ENCODE measurements at regions not wholly inside any gene's neighbourhood (a gene's known extent, or its start where the extent isn't known, plus 50 kb on each side); places are given as distances from the start of the nearest gene placed in this dataset.
A peak's percentile ranks its signal among the peaks of the same experiment; 100 is the strongest.

- Histone ChIP-seq H3K36me3 (ENCODE audit: control insufficient read depth, insufficient read depth, low read length) (no peaks in the 10 kb centered on the region), H3K9ac (ENCODE audit: low read depth, low read length) (no peak overlapping the region), H3K27ac (ENCODE audit: low read depth, low read length) (no peak overlapping the region), H3K27me3 (ENCODE audit: control insufficient read depth, insufficient read depth, low read length) (no peaks in the 10 kb centered on the region), H3K9me3 (ENCODE audit: control insufficient read depth, insufficient read depth, low read length) (peaks cover 6% of the 10 kb centered on the region; the same call in 1 of the 2 replicates), H3K4me1 (ENCODE audit: control insufficient read depth, insufficient read depth, low read length) (no peaks in the 10 kb centered on the region), H3K4me3 (ENCODE audit: low read depth, low read length) (no peak overlapping the region)
Observed at GRCh38 chr5:163360656-163361055, 76.7 kb upstream of the CCNG1 start.

- Histone ChIP-seq H3K36me3 (ENCODE audit: control insufficient read depth, insufficient read depth, low read length) (no peaks in the 10 kb centered on the region), H3K9me3 (ENCODE audit: control insufficient read depth, insufficient read depth, low read length) (peaks cover 6% of the 10 kb centered on the region; the same call in 1 of the 2 replicates), H3K27ac (ENCODE audit: low read depth, low read length) (no peak overlapping the region), H3K4me3 (ENCODE audit: low read depth, low read length) (no peak overlapping the region), H3K27me3 (ENCODE audit: control insufficient read depth, insufficient read depth, low read length) (no peaks in the 10 kb centered on the region), H3K9ac (ENCODE audit: low read depth, low read length) (no peak overlapping the region), H3K4me1 (ENCODE audit: control insufficient read depth, insufficient read depth, low read length) (no peaks in the 10 kb centered on the region)
Observed at GRCh38 chr5:163361450-163361849, 75.9 kb upstream of the CCNG1 start.

- Histone ChIP-seq H3K4me3 (ENCODE audit: low read depth, low read length) (no peak overlapping the region), H3K9me3 (ENCODE audit: control insufficient read depth, insufficient read depth, low read length) (peaks cover 6% of the 10 kb centered on the region; the same call in 1 of the 2 replicates), H3K27me3 (ENCODE audit: control insufficient read depth, insufficient read depth, low read length) (no peaks in the 10 kb centered on the region), H3K9ac (ENCODE audit: low read depth, low read length) (no peak overlapping the region), H3K27ac (ENCODE audit: low read depth, low read length) (no peak overlapping the region), H3K4me1 (ENCODE audit: control insufficient read depth, insufficient read depth, low read length) (no peaks in the 10 kb centered on the region), H3K36me3 (ENCODE audit: control insufficient read depth, insufficient read depth, low read length) (no peaks in the 10 kb centered on the region)
Observed at GRCh38 chr5:163362840-163363371, 74.5 kb upstream of the CCNG1 start.

- H3K36me3 ChIP-seq (ENCODE audit: control insufficient read depth, insufficient read depth, low read length) = no peaks in the 10 kb centered on the region
- peaks cover 6% of the 10 kb centered on the region; the same call in 1 of the 2 replicates for H3K9me3 ChIP-seq (ENCODE audit: control insufficient read depth, insufficient read depth, low read length)
- H3K4me1 ChIP-seq (ENCODE audit: control insufficient read depth, insufficient read depth, low read length) = no peaks in the 10 kb centered on the region
- no peak overlapping the region for H3K9ac ChIP-seq (ENCODE audit: low read depth, low read length)
- H3K4me3 ChIP-seq (ENCODE audit: low read depth, low read length) = no peak overlapping the region
- no peaks in the 10 kb centered on the region for H3K27me3 ChIP-seq (ENCODE audit: control insufficient read depth, insufficient read depth, low read length)
- H3K27ac ChIP-seq (ENCODE audit: low read depth, low read length) = no peak overlapping the region
Observed at GRCh38 chr5:163363389-163363788, 74.0 kb upstream of the CCNG1 start.

GRCh38 chr5:163366757-163367156 is 70.6 kb upstream of the CCNG1 start:
- no peak overlapping the region for H3K4me3 ChIP-seq (ENCODE audit: low read depth, low read length)
- no peaks in the 10 kb centered on the region for H3K27me3 ChIP-seq (ENCODE audit: control insufficient read depth, insufficient read depth, low read length)
- H3K9ac ChIP-seq (ENCODE audit: low read depth, low read length) = no peak overlapping the region
- H3K4me1 ChIP-seq (ENCODE audit: control insufficient read depth, insufficient read depth, low read length) = no peaks in the 10 kb centered on the region
- peaks cover 6% of the 10 kb centered on the region; the same call in 1 of the 2 replicates for H3K9me3 ChIP-seq (ENCODE audit: control insufficient read depth, insufficient read depth, low read length)
- H3K36me3 ChIP-seq (ENCODE audit: control insufficient read depth, insufficient read depth, low read length) = no peaks in the 10 kb centered on the region
- H3K27ac ChIP-seq (ENCODE audit: low read depth, low read length) = no peak overlapping the region

GRCh38 chr5:163369776-163370385 is 67.5 kb upstream of the CCNG1 start:
- Histone ChIP-seq H3K9ac (ENCODE audit: low read depth, low read length) (no peak overlapping the region), H3K9me3 (ENCODE audit: control insufficient read depth, insufficient read depth, low read length) (0 out of 2 replicates have a peak, but pooled peaks cover 2% of the 10 kb centered on the region), H3K4me3 (ENCODE audit: low read depth, low read length) (no peak overlapping the region), H3K27ac (ENCODE audit: low read depth, low read length) (no peak overlapping the region), H3K4me1 (ENCODE audit: control insufficient read depth, insufficient read depth, low read length) (peaks cover 7% of the 10 kb centered on the region), H3K36me3 (ENCODE audit: control insufficient read depth, insufficient read depth, low read length) (no peaks in the 10 kb centered on the region), H3K27me3 (ENCODE audit: control insufficient read depth, insufficient read depth, low read length) (no peaks in the 10 kb centered on the region)

GRCh38 chr5:163373436-163374084 is 63.8 kb upstream of the CCNG1 start:
- H3K4me3 ChIP-seq (ENCODE audit: low read depth, low read length) = no peak overlapping the region

GRCh38 chr5:163377982-163378381 is 59.4 kb upstream of the CCNG1 start:
- H3K9ac ChIP-seq (ENCODE audit: low read depth, low read length) = no peak overlapping the region
- no peaks in the 10 kb centered on the region for H3K9me3 ChIP-seq (ENCODE audit: control insufficient read depth, insufficient read depth, low read length)
- no peak overlapping the region for H3K4me3 ChIP-seq (ENCODE audit: low read depth, low read length)
- H3K36me3 ChIP-seq (ENCODE audit: control insufficient read depth, insufficient read depth, low read length) = no peaks in the 10 kb centered on the region
- no peaks in the 10 kb centered on the region for H3K27me3 ChIP-seq (ENCODE audit: control insufficient read depth, insufficient read depth, low read length)
- H3K27ac ChIP-seq (ENCODE audit: low read depth, low read length) = peak overlapping the region; percentile 26
- H3K4me1 ChIP-seq (ENCODE audit: control insufficient read depth, insufficient read depth, low read length) = peaks cover 31% of the 10 kb centered on the region

More at GRCh38 chr5:163373436-163374084, 63.8 kb upstream of the CCNG1 start:
- no peaks in the 10 kb centered on the region for H3K27me3 ChIP-seq (ENCODE audit: control insufficient read depth, insufficient read depth, low read length)
- no peak overlapping the region for H3K9ac ChIP-seq (ENCODE audit: low read depth, low read length)
- peaks cover 19% of the 10 kb centered on the region for H3K4me1 ChIP-seq (ENCODE audit: control insufficient read depth, insufficient read depth, low read length)
- H3K9me3 ChIP-seq (ENCODE audit: control insufficient read depth, insufficient read depth, low read length) = no peaks in the 10 kb centered on the region
- H3K36me3 ChIP-seq (ENCODE audit: control insufficient read depth, insufficient read depth, low read length) = no peaks in the 10 kb centered on the region
- H3K27ac ChIP-seq (ENCODE audit: low read depth, low read length) = peak overlapping the region; percentile 66

- H3K4me3 ChIP-seq (ENCODE audit: low read depth, low read length) = no peak overlapping the region
- peak overlapping the region; percentile 59 for H3K27ac ChIP-seq (ENCODE audit: low read depth, low read length)
- no peaks in the 10 kb centered on the region for H3K36me3 ChIP-seq (ENCODE audit: control insufficient read depth, insufficient read depth, low read length)
- peaks cover 25% of the 10 kb centered on the region for H3K4me1 ChIP-seq (ENCODE audit: control insufficient read depth, insufficient read depth, low read length)
- H3K27me3 ChIP-seq (ENCODE audit: control insufficient read depth, insufficient read depth, low read length) = no peaks in the 10 kb centered on the region
- no peaks in the 10 kb centered on the region for H3K9me3 ChIP-seq (ENCODE audit: control insufficient read depth, insufficient read depth, low read length)
- H3K9ac ChIP-seq (ENCODE audit: low read depth, low read length) = no peak overlapping the region
Observed at GRCh38 chr5:163379298-163380155, 57.9 kb upstream of the CCNG1 start.

GRCh38 chr5:163381832-163382231 is 55.6 kb upstream of the CCNG1 start:
- H3K36me3 ChIP-seq (ENCODE audit: control insufficient read depth, insufficient read depth, low read length) = no peaks in the 10 kb centered on the region
- H3K27ac ChIP-seq (ENCODE audit: low read depth, low read length) = no peak overlapping the region
- no peaks in the 10 kb centered on the region for H3K9me3 ChIP-seq (ENCODE audit: control insufficient read depth, insufficient read depth, low read length)
- H3K9ac ChIP-seq (ENCODE audit: low read depth, low read length) = no peak overlapping the region
- H3K4me3 ChIP-seq (ENCODE audit: low read depth, low read length) = no peak overlapping the region
- no peaks in the 10 kb centered on the region for H3K27me3 ChIP-seq (ENCODE audit: control insufficient read depth, insufficient read depth, low read length)
- peaks cover 25% of the 10 kb centered on the region for H3K4me1 ChIP-seq (ENCODE audit: control insufficient read depth, insufficient read depth, low read length)

All from HUES48 (cell line).